Right ventricle myocardium inferior (tissue), 1 donor: ENCODE measurements at regions not wholly inside any gene's neighbourhood (a gene's known extent, or its start where the extent isn't known, plus 50 kb on each side); places are given as distances from the start of the nearest gene placed in this dataset.
"Not testable (repeated sequence)": the region's sequence is repeated elsewhere in the genome, so short reads cannot be mapped to it uniquely, and the experiment has no call there.

Source experiments
- ATAC-seq: fragments of 200-7000 bp; cut with Tn5 transposase; one replicate; pipeline ENCODE4 v1.9.1; 2020; ENCODE audit warnings: mild to moderate bottlenecking, moderate library complexity
- DNase-seq: peaks from one replicate; pipeline ENCODE4 v3.0.0; 2021; ENCODE audit errors: missing footprints
- intact Hi-C: fragments of 100-400 bp; cut with DNase I; formaldehyde crosslinking; loops from one replicate; pipeline ENCODE4 v1.11.0; 2022
- donor health status: DM: no; HTN: yes; CAD: no; lungs with severe emphysema.

GRCh38 chr10:3890602-3891352, 105.8 kb upstream of the KLF6 start:
- DNase-seq (no peak), ATAC-seq (no peak)
- intact Hi-C loops = no loop called here

GRCh38 chr10:3889961-3890522, 105.0 kb upstream of the KLF6 start:
- intact Hi-C loops = loop anchor here (10.0 kb wide), 1 partner anchor 105 kb away; the partner anchor contains the start of gene KLF6
- no peak for ATAC-seq
- no peak for DNase-seq

- intact Hi-C loops = loop anchor here (10.0 kb wide), 1 partner anchor 103 kb away; the partner anchor contains the start of gene KLF6
- DNase-seq (no peak), ATAC-seq (no peak)
Observed at GRCh38 chr10:3887885-3888476, 103.0 kb upstream of the KLF6 start.

DNA sequence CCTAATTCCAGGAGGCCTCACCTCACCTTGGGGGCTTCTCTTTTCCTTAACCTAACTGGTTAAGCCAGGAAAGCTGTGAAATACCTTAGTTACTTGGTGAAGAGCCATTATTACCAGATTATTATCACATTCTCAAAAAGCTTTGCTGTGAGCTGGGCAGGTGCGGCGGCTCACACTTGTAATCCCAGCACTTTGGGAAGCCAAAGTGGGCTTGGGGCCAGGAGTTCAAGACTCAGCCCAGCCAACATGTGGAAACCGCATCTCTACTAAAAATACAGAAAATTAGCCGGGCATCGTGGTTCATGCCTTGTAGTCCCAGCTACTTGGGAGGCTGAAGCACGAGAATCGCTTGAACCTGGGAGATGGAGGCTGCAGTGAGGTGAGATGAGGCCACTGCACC, 102.4 kb upstream of the KLF6 start:
- no peak for ATAC-seq
- no peak for DNase-seq

DNA sequence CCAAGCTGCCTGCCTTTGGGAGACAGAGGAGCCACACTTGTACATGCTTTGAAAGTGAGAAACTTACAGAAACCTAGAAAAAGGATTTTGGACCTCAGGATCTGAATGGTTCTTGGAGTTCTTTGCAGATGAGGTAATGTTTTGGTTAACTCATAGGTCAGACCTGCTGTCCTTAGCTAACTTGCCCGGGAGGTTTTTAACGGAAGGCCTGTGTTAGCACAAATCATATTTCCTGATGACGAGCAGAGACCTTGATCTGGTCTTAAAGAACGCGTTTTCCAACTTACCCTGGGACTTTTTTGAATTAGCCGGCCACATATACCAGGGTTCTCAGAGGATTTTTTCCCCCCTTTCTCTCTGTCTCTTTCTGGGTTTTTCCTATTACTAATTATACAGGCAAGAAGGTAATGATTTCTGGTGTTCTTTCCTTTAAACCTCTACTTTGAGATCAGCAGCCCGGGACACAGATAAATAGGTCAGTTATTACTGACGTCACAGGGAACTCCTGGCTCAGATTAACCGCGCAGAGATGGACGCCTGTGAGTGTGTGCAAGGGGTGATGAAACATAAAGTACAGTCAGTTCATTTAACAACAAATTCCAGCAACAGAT, 101.7 kb upstream of the KLF6 start:
- intact Hi-C loops = loop anchor here (10.0 kb wide), 1 partner anchor 102 kb away; the partner anchor contains the start of gene KLF6
- DNase-seq = no peak
- peak; percentile 88 for ATAC-seq

More for the DNA sequence above, 102.4 kb upstream of the KLF6 start:
- intact Hi-C loops = loop anchor here (10.0 kb wide), 1 partner anchor 103 kb away; the partner anchor contains the start of gene KLF6

DNA sequence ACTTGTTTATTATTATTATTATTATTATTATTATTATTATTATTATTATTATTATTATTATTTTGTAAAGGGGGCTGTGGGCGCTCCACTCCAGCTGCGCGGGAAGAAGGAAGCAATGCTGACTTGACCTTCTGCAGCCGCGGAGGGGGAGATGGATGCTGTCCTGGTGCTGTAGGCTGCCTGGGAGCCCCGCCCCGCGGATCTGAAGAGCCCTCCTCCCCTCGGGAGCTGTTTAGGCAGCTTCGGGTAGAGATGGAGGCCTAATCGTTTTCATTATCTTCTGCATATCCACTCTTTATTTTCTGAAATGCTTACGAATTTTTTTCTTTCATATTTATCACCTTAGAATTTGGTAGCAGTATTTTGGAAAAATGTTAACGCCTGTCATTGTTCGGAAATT, 101.2 kb upstream of the KLF6 start:
- intact Hi-C loops = loop anchor here (10.0 kb wide), 1 partner anchor 101 kb away; the partner anchor contains the start of gene KLF6
- peak; percentile 71 for ATAC-seq
- peak; percentile 76 for DNase-seq

DNA sequence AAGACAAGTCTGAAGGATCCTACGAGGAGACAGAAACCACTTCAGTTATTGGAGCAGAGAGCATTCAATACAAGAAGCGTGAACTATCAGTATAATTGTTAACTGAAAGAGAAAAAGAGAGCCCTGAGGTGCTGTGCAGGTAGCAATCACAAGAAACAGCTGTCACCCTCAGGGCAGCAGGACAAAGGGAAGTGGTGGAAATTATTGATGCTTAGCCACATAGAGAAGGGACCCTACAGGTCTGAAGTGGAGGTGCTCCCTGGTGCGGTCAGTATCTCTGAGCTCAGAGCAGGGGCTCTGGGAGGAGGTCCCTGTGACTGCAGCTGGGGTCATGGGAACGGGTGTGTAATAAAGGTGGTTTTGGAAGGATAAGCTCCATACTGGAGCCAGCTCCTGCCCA, 97.8 kb upstream of the KLF6 start:
- ATAC-seq = no peak
- no peak for DNase-seq
- intact Hi-C loops = loop anchor here (10.0 kb wide), 1 partner anchor 98 kb away; the partner anchor contains the start of gene KLF6

GRCh38 chr10:3881622-3882021, 96.6 kb upstream of the KLF6 start:
- ATAC-seq = no peak
- intact Hi-C loops = loop anchor here (10.0 kb wide), 1 partner anchor 97 kb away; the partner anchor contains the start of gene KLF6
- no peak for DNase-seq

GRCh38 chr10:3879073-3879472, 94.1 kb upstream of the KLF6 start:
- no peak for ATAC-seq
- no peak for DNase-seq
- intact Hi-C loops = no loop called here

GRCh38 chr10:3877211-3878000, 92.4 kb upstream of the KLF6 start:
- ATAC-seq (no peak), DNase-seq (no peak)
- intact Hi-C loops = no loop called here

GRCh38 chr10:3876350-3876962, 91.4 kb upstream of the KLF6 start:
- no peak for ATAC-seq
- intact Hi-C loops = no loop called here
- DNase-seq = no peak

GRCh38 chr10:3875842-3876235, 90.8 kb upstream of the KLF6 start:
- no peak for ATAC-seq
- no peak for DNase-seq
- intact Hi-C loops = no loop called here

GRCh38 chr10:3874990-3875841, 90.2 kb upstream of the KLF6 start:
- ATAC-seq (peak; percentile 54), DNase-seq (no peak)
- intact Hi-C loops = no loop called here

GRCh38 chr10:3874610-3874989, 89.6 kb upstream of the KLF6 start:
- ATAC-seq, intact Hi-C loops, DNase-seq: not testable (repeated sequence)

DNA sequence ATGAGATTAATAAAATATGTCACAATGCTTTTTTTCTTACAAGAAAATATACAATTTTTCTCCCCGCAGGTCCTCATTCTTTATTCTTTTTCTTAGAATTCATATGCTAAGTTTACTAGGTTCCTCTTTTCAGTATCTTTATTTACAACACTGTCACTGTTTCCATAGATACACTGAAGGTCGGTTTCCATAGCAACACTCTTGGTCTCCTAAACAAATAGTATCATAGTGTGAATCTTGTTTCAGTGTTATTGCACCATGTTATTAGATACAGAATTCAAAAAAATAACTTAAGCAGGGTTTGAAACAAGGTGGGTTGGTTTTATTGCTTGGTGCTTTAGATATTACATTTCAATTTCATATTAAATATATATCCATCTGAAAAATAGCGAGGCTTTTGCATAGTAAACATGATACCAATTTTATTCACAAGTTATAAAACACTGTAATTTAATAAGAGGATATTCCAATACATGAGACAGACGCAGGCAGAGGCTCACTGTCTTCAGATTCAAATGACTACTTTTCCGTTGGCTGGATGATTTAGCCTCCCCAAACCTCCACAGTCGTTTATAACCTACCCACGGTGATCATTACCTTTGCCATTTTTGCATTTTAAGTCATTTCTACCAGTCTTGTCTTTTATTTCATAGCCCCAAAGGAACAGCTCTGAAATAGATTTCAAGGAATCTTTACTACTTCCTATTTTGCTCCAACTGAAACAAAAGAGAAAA, 88.9 kb upstream of the KLF6 start:
- intact Hi-C loops = no loop called here
- DNase-seq (no peak), ATAC-seq (peak; percentile 61)

- ATAC-seq = no peak
- intact Hi-C loops = no loop called here
- no peak for DNase-seq
Observed at GRCh38 chr10:3872712-3873329, 87.8 kb upstream of the KLF6 start.
